HepG2 (cell line): ENCODE measurements at regions not wholly inside any gene's neighbourhood (a gene's known extent, or its start where the extent isn't known, plus 50 kb on each side); places are given as distances from the start of the nearest gene placed in this dataset.

Source experiments
- ATAC-seq: fragments of 200-7000 bp; cut with Tn5 transposase; 3 replicates; pipeline ENCODE4 v1.9.1; 2020; ENCODE audit warnings: mild to moderate bottlenecking, moderate library complexity
- BruUV-seq: library from RNA; stranded (reverse); fragments of 400-500 nt; replicated peaks from 2 replicates; lab custom pipeline; 2021; lab: Mats Ljungman, UMichigan
- CTCF ChIA-PET: fragments of 300-600 bp; formaldehyde crosslinking; extraction: SDS; loops from one replicate; lab custom pipeline; 2021; ENCODE audit warnings: low total read pairs, inconsistent platforms, low intra/inter-chr PET ratio; lab: Yijun Ruan, JAX
- POLR2A ChIA-PET: fragments of 350-600 bp; sonication (Branson Sonifier 250); formaldehyde crosslinking; loops from one replicate; lab custom pipeline; 2020; ENCODE audit warnings: antibody characterized with exemption, inconsistent platforms; lab: Yijun Ruan, JAX
- DNase-seq: peaks from one replicate; pipeline ENCODE4 v3.0.0-alpha.2; 2015; ENCODE audit warnings: low spot score
- FAIRE-seq: peaks from 3 replicates; lab custom pipeline; 2011; peaks lifted over from hg19 to GRCh38; lab: Jason Lieb, UNC
- H2AFZ ChIP-seq: one replicate; pipeline ENCODE4 v1.6.1; 2011; ENCODE audit warnings: low read length, inconsistent platforms
- H3K27ac ChIP-seq: fragments of 300-600 bp; 3 replicates; pipeline ENCODE4 v1.8.0; 2011; ENCODE audit warnings: mixed run types, mild to moderate bottlenecking, mixed read lengths, low read length, inconsistent platforms; ENCODE audit not compliant: insufficient read depth; ENCODE audit errors: extremely low read length
- H3K27me3 ChIP-seq, 2 experiments: fragments of 200-600 bp in 1 of 2; 2 replicates in 1 of 2; 3 replicates in 1 of 2; pipeline versions ENCODE4 v1.6.0 to v1.8.0; 2011; ENCODE audit warnings: low read length in 2 of 2, mild to moderate bottlenecking in 2 of 2, moderate library complexity in 2 of 2, inconsistent platforms in 1 of 2; ENCODE audit not compliant: insufficient read depth in 2 of 2, control insufficient read depth in 1 of 2
- H3K36me3 ChIP-seq, 2 experiments: fragments of 200-600 bp in 1 of 2; replicated peaks in 1 of 2; 2 replicates in 1 of 2; 3 replicates in 1 of 2; pipeline versions ENCODE4 v1.5.1 to v1.8.0; 2011; ENCODE audit warnings: low read length in 2 of 2, inconsistent platforms in 1 of 2; ENCODE audit not compliant: insufficient read depth in 2 of 2, control insufficient read depth in 1 of 2
- H3K4me1 ChIP-seq: 2 replicates; pipeline ENCODE4 v1.5.1; 2012; ENCODE audit warnings: low read length, inconsistent platforms; ENCODE audit not compliant: insufficient read depth
- H3K4me2 ChIP-seq: 2 replicates; pipeline ENCODE4 v1.6.0; 2011; ENCODE audit warnings: low read depth, low read length, inconsistent platforms
- H3K4me3 ChIP-seq, 3 experiments: fragments of 200-600 bp in 1 of 3; sonication (generic), shearing (Covaris generic) in 1 of 3; replicated peaks in 1 of 3; 2 replicates each; pipeline ENCODE4 v1.5.1; 2011 to 2016; ENCODE audit warnings: low read length in 3 of 3, inconsistent platforms in 2 of 3, low read depth in 2 of 3, mild to moderate bottlenecking in 2 of 3, control low read depth in 1 of 3, mixed read lengths in 1 of 3; ENCODE audit not compliant: insufficient read depth in 1 of 3
- H3K79me2 ChIP-seq: one replicate; pipeline ENCODE4 v1.6.1; 2011; ENCODE audit warnings: low read length, inconsistent platforms; ENCODE audit not compliant: insufficient read depth
- H3K9ac ChIP-seq: 2 replicates; pipeline ENCODE4 v1.6.0; 2011; ENCODE audit warnings: mild to moderate bottlenecking, low read depth, low read length, inconsistent platforms; ENCODE audit not compliant: insufficient read depth
- H3K9me3 ChIP-seq: 2 replicates; pipeline ENCODE4 v1.5.1; 2012; ENCODE audit warnings: mild to moderate bottlenecking, low read length
- H4K20me1 ChIP-seq: 2 replicates; pipeline ENCODE4 v1.6.0; 2011; ENCODE audit warnings: inconsistent platforms, mild to moderate bottlenecking, low read length, moderate library complexity; ENCODE audit not compliant: insufficient read depth
- CHD4 ChIP-seq: fragments of 200-600 bp; sonication (generic); IDR thresholded peaks from 2 replicates; pipeline ENCODE4 v1.7.0; 2017; ENCODE audit warnings: mild to moderate bottlenecking, low read length, borderline replicate concordance
- MED1 ChIP-seq: sonication (generic); formaldehyde crosslinking; IDR thresholded peaks from 2 replicates; pipeline ENCODE4 v1.4.0; 2020; ENCODE audit warnings: missing genetic modification reagents
- MIER3 ChIP-seq: IDR thresholded peaks from 2 replicates; pipeline ENCODE4 v1.6.1; 2016; ENCODE audit warnings: missing compliant biosample characterization, borderline replicate concordance
- NFRKB ChIP-seq: fragments of 450-650 bp; IDR thresholded peaks from 2 replicates; pipeline ENCODE4 v1.6.1; 2017
- SIN3A ChIP-seq: IDR thresholded peaks from 2 replicates; pipeline ENCODE4 v1.6.1; 2011; ENCODE audit warnings: low read depth, mild to moderate bottlenecking, control low read depth, low read length, borderline replicate concordance
- ZFAT ChIP-seq: sonication (generic); formaldehyde crosslinking; conservative IDR thresholded peaks from 2 replicates; pipeline ENCODE4 v1.8.1; 2023; ENCODE audit warnings: missing genetic modification reagents, inconsistent platforms
- ZNF549 ChIP-seq: sonication (generic); formaldehyde crosslinking; IDR thresholded peaks from 2 replicates; pipeline ENCODE4 v1.5.0; 2020; ENCODE audit warnings: missing genetic modification reagents
- WGBS: methylation state at CpG from one replicate; pipeline ENCODE4 v1.1.6; 2017; ENCODE audit warnings: low lambda C conversion rate; 5-methylcytosine and 5-hydroxymethylcytosine counted together
- in situ Hi-C: cut with HindIII; loops from 2 replicates; pipeline ENCODE4 v1.10.0; 2017; ENCODE audit warnings: low pct_unique_long_range_greater_than_20kb; ENCODE audit not compliant: extremely low pct_ligation_motif_present
- intact Hi-C: fragments of 100-400 bp; cut with micrococcal nuclease; formaldehyde crosslinking; loops from one replicate; pipeline ENCODE4 v1.10.0; 2022; ENCODE audit not compliant: unreplicated experiment
- TF ChIP-seq, protein P1 (sequence below): sonication (generic); formaldehyde crosslinking; IDR thresholded peaks from 2 replicates; pipeline ENCODE4 v1.8.0; 2022; ENCODE audit warnings: mild to moderate bottlenecking, missing genetic modification reagents, moderate library complexity
- TF ChIP-seq, protein P2 (sequence below): sonication (generic); formaldehyde crosslinking; IDR thresholded peaks from 2 replicates; pipeline ENCODE4 v1.4.0; 2020; ENCODE audit warnings: missing genetic modification reagents
- TF ChIP-seq, protein P3 (sequence below): sonication (generic); formaldehyde crosslinking; IDR thresholded peaks from one replicate; pipeline ENCODE4 v1.5.1; 2020; ENCODE audit warnings: mild to moderate bottlenecking, missing genetic modification reagents; ENCODE audit errors: not compliant biosample characterization
- TF ChIP-seq, protein P4 (sequence below): sonication (generic); formaldehyde crosslinking; IDR thresholded peaks from 2 replicates; pipeline ENCODE4 v1.8.0; 2022; ENCODE audit warnings: missing genetic modification reagents, mild to moderate bottlenecking, inconsistent platforms, borderline replicate concordance

DNA sequence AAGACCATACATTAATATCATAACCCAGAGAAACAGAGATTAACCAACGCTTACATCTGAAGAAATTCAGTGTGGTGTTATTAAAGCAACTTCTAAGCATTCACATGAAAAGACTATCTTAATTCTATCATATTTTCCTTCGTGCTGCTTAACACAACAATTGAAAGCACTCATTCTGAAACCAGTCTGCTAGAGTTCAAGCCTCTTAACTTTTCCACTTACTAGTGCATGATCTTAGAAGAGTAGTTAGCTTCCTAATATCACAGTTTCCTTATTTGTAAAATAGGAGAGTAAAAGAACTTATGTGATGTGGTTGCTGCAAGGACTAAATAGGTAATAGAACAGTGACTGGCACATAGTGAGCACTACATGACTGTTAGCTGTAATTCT lies 379.3 kb downstream of the TRIM36 start:
- H3K27ac ChIP-seq = no peak overlapping the region
- no peaks in the 10 kb centered on the region for H3K79me2 ChIP-seq
- H4K20me1 ChIP-seq = no peaks in the 10 kb centered on the region
- no peak for FAIRE-seq
- no peak overlapping the region for H2AFZ ChIP-seq
- CTCF ChIA-PET = interaction anchor here (1.1 kb wide), 1 partner anchor 1178 kb away, joined by 3 read pairs; no protein-coding TSS in a partner anchor
- H3K4me1 ChIP-seq = no peaks in the 10 kb centered on the region
- WGBS = 0% methylated on average over 2 of the region's 2 CpGs
- no peaks in the 10 kb centered on the region for H3K36me3 ChIP-seq
- H3K27me3 ChIP-seq = no peaks in the 10 kb centered on the region; a peak in 1 of 5 replicates
- no peak overlapping the region for H3K9ac ChIP-seq
- no peak overlapping the region for H3K4me2 ChIP-seq
- no TSS peak for BruUV-seq
- ATAC-seq = no peak
- no peak for TF ChIP-seq NFRKB
- TF ChIP-seq SIN3A = no peak
- TF ChIP-seq, protein P1, sequence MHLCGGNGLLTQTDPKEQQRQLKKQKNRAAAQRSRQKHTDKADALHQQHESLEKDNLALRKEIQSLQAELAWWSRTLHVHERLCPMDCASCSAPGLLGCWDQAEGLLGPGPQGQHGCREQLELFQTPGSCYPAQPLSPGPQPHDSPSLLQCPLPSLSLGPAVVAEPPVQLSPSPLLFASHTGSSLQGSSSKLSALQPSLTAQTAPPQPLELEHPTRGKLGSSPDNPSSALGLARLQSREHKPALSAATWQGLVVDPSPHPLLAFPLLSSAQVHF (CRISPR knock-in tag) = no peak
- TF ChIP-seq, protein P2, sequence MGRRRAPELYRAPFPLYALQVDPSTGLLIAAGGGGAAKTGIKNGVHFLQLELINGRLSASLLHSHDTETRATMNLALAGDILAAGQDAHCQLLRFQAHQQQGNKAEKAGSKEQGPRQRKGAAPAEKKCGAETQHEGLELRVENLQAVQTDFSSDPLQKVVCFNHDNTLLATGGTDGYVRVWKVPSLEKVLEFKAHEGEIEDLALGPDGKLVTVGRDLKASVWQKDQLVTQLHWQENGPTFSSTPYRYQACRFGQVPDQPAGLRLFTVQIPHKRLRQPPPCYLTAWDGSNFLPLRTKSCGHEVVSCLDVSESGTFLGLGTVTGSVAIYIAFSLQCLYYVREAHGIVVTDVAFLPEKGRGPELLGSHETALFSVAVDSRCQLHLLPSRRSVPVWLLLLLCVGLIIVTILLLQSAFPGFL (CRISPR knock-in tag) = no peak
- TF ChIP-seq, protein P3, sequence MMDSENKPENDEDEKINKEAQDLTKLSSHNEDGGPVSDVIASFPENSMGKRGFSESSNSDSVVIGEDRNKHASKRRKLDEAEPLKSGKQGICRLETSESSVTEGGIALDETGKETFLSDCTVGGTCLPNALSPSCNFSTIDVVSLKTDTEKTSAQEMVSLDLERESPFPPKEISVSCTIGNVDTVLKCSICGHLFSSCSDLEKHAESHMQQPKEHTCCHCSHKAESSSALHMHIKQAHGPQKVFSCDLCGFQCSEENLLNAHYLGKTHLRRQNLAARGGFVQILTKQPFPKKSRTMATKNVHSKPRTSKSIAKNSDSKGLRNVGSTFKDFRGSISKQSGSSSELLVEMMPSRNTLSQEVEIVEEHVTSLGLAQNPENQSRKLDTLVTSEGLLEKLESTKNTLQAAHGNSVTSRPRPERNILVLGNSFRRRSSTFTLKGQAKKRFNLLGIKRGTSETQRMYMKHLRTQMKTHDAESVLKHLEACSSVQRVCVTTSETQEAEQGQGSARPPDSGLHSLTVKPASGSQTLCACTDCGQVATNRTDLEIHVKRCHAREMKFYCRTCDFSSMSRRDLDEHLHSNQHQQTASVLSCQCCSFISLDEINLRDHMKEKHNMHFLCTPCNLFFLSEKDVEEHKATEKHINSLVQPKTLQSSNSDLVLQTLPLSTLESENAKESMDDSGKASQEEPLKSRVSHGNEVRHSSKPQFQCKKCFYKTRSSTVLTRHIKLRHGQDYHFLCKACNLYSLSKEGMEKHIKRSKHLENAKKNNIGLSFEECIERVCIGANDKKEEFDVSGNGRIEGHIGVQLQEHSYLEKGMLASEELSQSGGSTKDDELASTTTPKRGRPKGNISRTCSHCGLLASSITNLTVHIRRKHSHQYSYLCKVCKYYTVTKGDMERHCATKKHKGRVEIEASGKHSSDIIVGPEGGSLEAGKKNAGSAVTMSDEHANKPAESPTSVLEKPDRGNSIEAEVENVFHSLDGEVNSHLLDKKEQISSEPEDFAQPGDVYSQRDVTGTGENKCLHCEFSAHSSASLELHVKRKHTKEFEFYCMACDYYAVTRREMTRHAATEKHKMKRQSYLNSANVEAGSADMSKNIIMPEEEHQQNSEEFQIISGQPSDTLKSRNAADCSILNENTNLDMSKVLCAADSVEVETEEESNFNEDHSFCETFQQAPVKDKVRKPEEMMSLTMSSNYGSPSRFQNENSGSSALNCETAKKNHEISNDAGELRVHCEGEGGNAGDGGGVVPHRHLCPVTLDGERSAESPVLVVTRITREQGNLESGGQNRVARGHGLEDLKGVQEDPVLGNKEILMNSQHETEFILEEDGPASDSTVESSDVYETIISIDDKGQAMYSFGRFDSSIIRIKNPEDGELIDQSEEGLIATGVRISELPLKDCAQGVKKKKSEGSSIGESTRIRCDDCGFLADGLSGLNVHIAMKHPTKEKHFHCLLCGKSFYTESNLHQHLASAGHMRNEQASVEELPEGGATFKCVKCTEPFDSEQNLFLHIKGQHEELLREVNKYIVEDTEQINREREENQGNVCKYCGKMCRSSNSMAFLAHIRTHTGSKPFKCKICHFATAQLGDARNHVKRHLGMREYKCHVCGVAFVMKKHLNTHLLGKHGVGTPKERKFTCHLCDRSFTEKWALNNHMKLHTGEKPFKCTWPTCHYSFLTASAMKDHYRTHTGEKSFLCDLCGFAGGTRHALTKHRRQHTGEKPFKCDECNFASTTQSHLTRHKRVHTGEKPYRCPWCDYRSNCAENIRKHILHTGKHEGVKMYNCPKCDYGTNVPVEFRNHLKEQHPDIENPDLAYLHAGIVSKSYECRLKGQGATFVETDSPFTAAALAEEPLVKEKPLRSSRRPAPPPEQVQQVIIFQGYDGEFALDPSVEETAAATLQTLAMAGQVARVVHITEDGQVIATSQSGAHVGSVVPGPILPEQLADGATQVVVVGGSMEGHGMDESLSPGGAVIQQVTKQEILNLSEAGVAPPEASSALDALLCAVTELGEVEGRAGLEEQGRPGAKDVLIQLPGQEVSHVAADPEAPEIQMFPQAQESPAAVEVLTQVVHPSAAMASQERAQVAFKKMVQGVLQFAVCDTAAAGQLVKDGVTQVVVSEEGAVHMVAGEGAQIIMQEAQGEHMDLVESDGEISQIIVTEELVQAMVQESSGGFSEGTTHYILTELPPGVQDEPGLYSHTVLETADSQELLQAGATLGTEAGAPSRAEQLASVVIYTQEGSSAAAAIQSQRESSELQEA = no peak
- TF ChIP-seq, protein P4, sequence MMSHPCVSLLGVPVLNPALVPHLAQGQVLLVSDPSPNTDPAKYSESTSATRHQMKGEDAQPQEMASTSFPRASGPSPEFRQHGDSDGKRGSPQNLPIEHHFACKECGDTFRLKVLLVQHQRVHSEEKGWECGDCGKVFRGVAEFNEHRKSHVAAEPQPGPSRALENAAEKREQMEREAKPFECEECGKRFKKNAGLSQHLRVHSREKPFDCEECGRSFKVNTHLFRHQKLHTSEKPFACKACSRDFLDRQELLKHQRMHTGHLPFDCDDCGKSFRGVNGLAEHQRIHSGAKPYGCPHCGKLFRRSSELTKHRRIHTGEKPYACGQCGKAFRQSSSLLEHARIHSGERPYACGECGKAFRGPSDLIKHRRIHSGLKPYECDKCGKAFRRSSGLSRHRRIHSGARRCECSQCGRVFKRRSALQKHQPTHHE = no peak
- TF ChIP-seq ZNF549 (CRISPR knock-in tag) = no peak
- no peak for TF ChIP-seq MIER3 (CRISPR knock-in tag)
- TF ChIP-seq CHD4 = no peak
- no peak for TF ChIP-seq ZFAT (CRISPR knock-in tag)
- TF ChIP-seq MED1 = no peak
- H3K9me3 ChIP-seq = no peaks in the 10 kb centered on the region
- DNase-seq = no peak
- no peak overlapping the region for H3K4me3 ChIP-seq
- intact Hi-C loops (no loop called here), in situ Hi-C loops (loop anchor here (25.0 kb wide), 1 partner anchor 272 kb away; no protein-coding TSS in a partner anchor)
- POLR2A ChIA-PET = no interaction called here
